Peyer's patch (tissue), 4 donors: ENCODE measurements at regions not wholly inside any gene's neighbourhood (a gene's known extent, or its start where the extent isn't known, plus 50 kb on each side); places are given as distances from the start of the nearest gene placed in this dataset.

ENCODE experiments used
- POLR2A ChIP-seq, 2 donors: fragments of 450-650 bp; IDR thresholded peaks; one replicate each; pipeline ENCODE4 v1.5.1; 2017; ENCODE audit warnings: antibody characterized with exemption in 2 of 2, mild to moderate bottlenecking in 2 of 2, moderate library complexity in 2 of 2
- TF ChIP-seq, protein P1 (sequence below), 6 experiments: fragments of 450-650 bp in 4 of 6; fragments of 200-600 bp in 2 of 6; sonication (generic) in 1 of 6; IDR thresholded peaks; one replicate each; pipeline ENCODE4 v1.5.1; 2017 to 2019; ENCODE audit warnings: antibody characterized with exemption in 6 of 6, mild to moderate bottlenecking in 3 of 6, moderate library complexity in 1 of 6

DNA sequence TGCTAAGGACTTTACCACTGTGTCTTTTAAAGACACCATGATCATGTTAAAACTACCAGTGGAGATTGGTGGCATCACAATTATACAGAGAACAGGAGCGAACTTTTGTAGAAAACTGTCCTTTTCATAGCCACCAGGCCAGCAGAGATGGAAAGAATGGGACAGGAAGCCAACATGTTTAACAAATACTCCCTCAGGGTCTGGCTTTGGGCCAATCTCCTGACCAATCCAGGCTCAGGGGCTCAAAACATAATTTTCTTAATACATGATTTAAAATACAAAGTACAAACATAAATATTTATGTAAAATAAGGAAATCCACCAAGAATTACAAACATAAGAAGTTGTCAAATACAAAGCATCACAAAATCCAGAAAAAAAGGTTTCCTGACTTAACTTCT, 266.0 kb downstream of the VPS13C start:
- TF ChIP-seq, protein P1, sequence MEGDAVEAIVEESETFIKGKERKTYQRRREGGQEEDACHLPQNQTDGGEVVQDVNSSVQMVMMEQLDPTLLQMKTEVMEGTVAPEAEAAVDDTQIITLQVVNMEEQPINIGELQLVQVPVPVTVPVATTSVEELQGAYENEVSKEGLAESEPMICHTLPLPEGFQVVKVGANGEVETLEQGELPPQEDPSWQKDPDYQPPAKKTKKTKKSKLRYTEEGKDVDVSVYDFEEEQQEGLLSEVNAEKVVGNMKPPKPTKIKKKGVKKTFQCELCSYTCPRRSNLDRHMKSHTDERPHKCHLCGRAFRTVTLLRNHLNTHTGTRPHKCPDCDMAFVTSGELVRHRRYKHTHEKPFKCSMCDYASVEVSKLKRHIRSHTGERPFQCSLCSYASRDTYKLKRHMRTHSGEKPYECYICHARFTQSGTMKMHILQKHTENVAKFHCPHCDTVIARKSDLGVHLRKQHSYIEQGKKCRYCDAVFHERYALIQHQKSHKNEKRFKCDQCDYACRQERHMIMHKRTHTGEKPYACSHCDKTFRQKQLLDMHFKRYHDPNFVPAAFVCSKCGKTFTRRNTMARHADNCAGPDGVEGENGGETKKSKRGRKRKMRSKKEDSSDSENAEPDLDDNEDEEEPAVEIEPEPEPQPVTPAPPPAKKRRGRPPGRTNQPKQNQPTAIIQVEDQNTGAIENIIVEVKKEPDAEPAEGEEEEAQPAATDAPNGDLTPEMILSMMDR (IDR thresholded peaks at IDR 0.05), result no peak
- TF ChIP-seq POLR2A (IDR thresholded peaks at IDR 0.05), result no peak
